Aorta (tissue), 5 donors: ENCODE measurements at regions not wholly inside any gene's neighbourhood (a gene's known extent, or its start where the extent isn't known, plus 50 kb on each side); places are given as distances from the start of the nearest gene placed in this dataset.

ENCODE experiments used
- ATAC-seq: fragments of 200-7000 bp; cut with Tn5 transposase; one replicate; pipeline ENCODE4 v1.9.1; 2022; ENCODE audit warnings: moderate library complexity; ENCODE audit not compliant: low FRiP score
- DNase-seq, 2 donors: peaks; one replicate each; pipeline ENCODE4 v3.0.0-alpha.2; 2020
- H3K27ac ChIP-seq, 2 donors: one replicate each; pipeline ENCODE4 v1.5.1; 2013; ENCODE audit warnings: low read length in 2 of 2, mild to moderate bottlenecking in 2 of 2, moderate library complexity in 2 of 2, control low read depth in 1 of 2, inconsistent platforms in 1 of 2, low read depth in 1 of 2
- H3K27me3 ChIP-seq, 2 donors: one replicate each; pipeline ENCODE4 v1.6.1; 2013; ENCODE audit warnings: control low read depth in 1 of 2, low read length in 1 of 2, mild to moderate bottlenecking in 1 of 2, moderate library complexity in 1 of 2; ENCODE audit not compliant: insufficient read depth in 2 of 2, control insufficient read depth in 1 of 2
- H3K36me3 ChIP-seq, 2 donors: one replicate each; pipeline ENCODE4 v1.6.1; 2013; ENCODE audit warnings: control low read depth in 1 of 2, low read length in 1 of 2, mild to moderate bottlenecking in 1 of 2; ENCODE audit not compliant: insufficient read depth in 2 of 2, control insufficient read depth in 1 of 2
- H3K4me1 ChIP-seq, 2 donors: one replicate each; pipeline ENCODE4 v1.6.1; 2013; ENCODE audit warnings: low read length in 2 of 2, control low read depth in 1 of 2, mild to moderate bottlenecking in 1 of 2, moderate library complexity in 1 of 2; ENCODE audit not compliant: insufficient read depth in 2 of 2, control insufficient read depth in 1 of 2
- H3K4me3 ChIP-seq, 2 donors: one replicate each; pipeline ENCODE4 v1.5.1; 2013; ENCODE audit warnings: low read length in 2 of 2, control low read depth in 1 of 2, mild to moderate bottlenecking in 1 of 2
- H3K9me3 ChIP-seq: one replicate; pipeline ENCODE4 v1.6.1; 2013; ENCODE audit warnings: mild to moderate bottlenecking, low read length; ENCODE audit not compliant: control insufficient read depth
- WGBS, 2 donors: extraction: QIAGEN DNeasy Blood & Tissue Kit; methylation state at CpG; one replicate each; pipeline ENCODE4 v1.1.7; 2013; 5-methylcytosine and 5-hydroxymethylcytosine counted together
- intact Hi-C, 2 donors: fragments of 100-400 bp; cut with DNase I; formaldehyde crosslinking; loops; one replicate each; pipeline versions ENCODE4 v1.14.2 to v1.15.0; 2022
- donor health status: healthy with polysubstance abuse.
- donor health status: Bipolar disorder and iron deficiency.
- donor health status: DM: no; HTN: no; CAD: no.
- donor health status: DM: no; HTN: no; CAD: no.
- donor health status: DM: yes; HTN: yes; CAD: no.

GRCh38 chr11:76269247-76269646, 62.9 kb upstream of the WNT11 start:
- no peaks in the 10 kb centered on the region for H3K27me3 ChIP-seq
- no peak overlapping the region for H3K27ac ChIP-seq
- no peaks in the 10 kb centered on the region for H3K4me1 ChIP-seq
- intact Hi-C loops: no loop called here
- H3K4me3 ChIP-seq: no peak overlapping the region
- peak; percentile 44 for ATAC-seq
- peak; percentile 62 to 83 for DNase-seq
- no peaks in the 10 kb centered on the region for H3K9me3 ChIP-seq
- 96 to 97% methylated on average over 6 of the region's 6 CpGs for WGBS, 2 donors
- no peaks in the 10 kb centered on the region for H3K36me3 ChIP-seq

- intact Hi-C loops: no loop called here
- DNase-seq (no peak), ATAC-seq (no peak)
- H3K4me3 ChIP-seq: no peak overlapping the region
- no peaks in the 10 kb centered on the region for H3K4me1 ChIP-seq
- no peaks in the 10 kb centered on the region for H3K36me3 ChIP-seq
- no peaks in the 10 kb centered on the region for H3K27me3 ChIP-seq
- H3K9me3 ChIP-seq: no peaks in the 10 kb centered on the region
- H3K27ac ChIP-seq: no peak overlapping the region
Measured at GRCh38 chr11:76268498-76268897, 62.2 kb upstream of the WNT11 start.

- 56 to 64% methylated on average over 6 of the region's 6 CpGs for WGBS, 2 donors
- intact Hi-C loops: no loop called here
- DNase-seq (no peak), ATAC-seq (no peak)
- no peaks in the 10 kb centered on the region for H3K36me3 ChIP-seq
- H3K4me3 ChIP-seq: no peak overlapping the region
- no peaks in the 10 kb centered on the region for H3K4me1 ChIP-seq
- no peaks in the 10 kb centered on the region for H3K9me3 ChIP-seq
- H3K27ac ChIP-seq: no peak overlapping the region
- H3K27me3 ChIP-seq: no peaks in the 10 kb centered on the region
Measured at GRCh38 chr11:76267556-76267955, 61.3 kb upstream of the WNT11 start.

- Histone ChIP-seq H3K4me3 (no peak overlapping the region), H3K27me3 (no peaks in the 10 kb centered on the region), H3K36me3 (no peaks in the 10 kb centered on the region), H3K9me3 (no peaks in the 10 kb centered on the region), H3K27ac (no peak overlapping the region), H3K4me1 (no peaks in the 10 kb centered on the region)
- DNase-seq: no peak
- peak; percentile 17 for ATAC-seq
- intact Hi-C loops: no loop called here
- 78 to 87% methylated on average over 8 of the region's 8 CpGs for WGBS, 2 donors
Measured at GRCh38 chr11:76266286-76267100, 60.2 kb upstream of the WNT11 start.

GRCh38 chr11:76265771-76266241, 59.5 kb upstream of the WNT11 start:
- Histone ChIP-seq H3K27me3 (no peaks in the 10 kb centered on the region), H3K4me1 (no peaks in the 10 kb centered on the region), H3K9me3 (no peaks in the 10 kb centered on the region), H3K4me3 (no peak overlapping the region), H3K36me3 (no peaks in the 10 kb centered on the region), H3K27ac (no peak overlapping the region)
- 81 to 87% methylated on average over 4 of the region's 4 CpGs for WGBS, 2 donors
- intact Hi-C loops: no loop called here
- ATAC-seq: peak; percentile 42
- DNase-seq: no peak

DNA sequence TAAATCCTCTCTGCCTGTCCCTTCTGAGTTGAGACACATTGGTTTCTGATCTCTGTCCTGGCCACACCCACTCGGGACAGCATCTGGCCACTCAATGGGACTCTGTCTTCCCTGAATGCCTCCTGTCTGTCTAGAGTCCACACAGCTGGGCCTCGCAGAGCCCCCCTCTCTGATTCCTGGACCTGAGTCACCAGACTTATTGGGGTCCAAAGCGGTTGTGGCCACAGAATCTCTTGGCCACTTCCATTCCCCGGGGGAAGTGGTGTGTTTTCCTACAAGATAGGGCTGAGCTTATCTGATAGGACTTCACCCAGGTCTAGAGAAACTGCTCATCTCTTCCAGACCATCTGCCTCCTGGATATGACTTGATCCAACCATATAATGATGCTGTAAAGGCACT, 57.4 kb upstream of the WNT11 start:
- Histone ChIP-seq H3K36me3 (no peaks in the 10 kb centered on the region), H3K9me3 (no peaks in the 10 kb centered on the region), H3K27me3 (no peaks in the 10 kb centered on the region), H3K4me3 (no peak overlapping the region), H3K27ac (no peak overlapping the region), H3K4me1 (no peaks in the 10 kb centered on the region)
- intact Hi-C loops: no loop called here
- no peak for DNase-seq
- WGBS, 2 donors: 74 to 80% methylated on average over 4 of the region's 4 CpGs
- no peak for ATAC-seq

GRCh38 chr11:76263166-76263565, 56.9 kb upstream of the WNT11 start:
- Histone ChIP-seq H3K9me3 (no peaks in the 10 kb centered on the region), H3K4me3 (no peak overlapping the region), H3K36me3 (no peaks in the 10 kb centered on the region), H3K27ac (no peak overlapping the region), H3K4me1 (no peaks in the 10 kb centered on the region), H3K27me3 (no peaks in the 10 kb centered on the region)
- ATAC-seq (no peak), DNase-seq (no peak)
- 97% methylated on average over 2 of the region's 2 CpGs for WGBS, 2 donors
- intact Hi-C loops: no loop called here

GRCh38 chr11:76260296-76260925, 54.1 kb upstream of the WNT11 start:
- intact Hi-C loops: no loop called here
- 92 to 94% methylated on average over 10 of the region's 10 CpGs for WGBS, 2 donors
- ATAC-seq: no peak
- no peaks in the 10 kb centered on the region for H3K27me3 ChIP-seq
- H3K4me3 ChIP-seq: no peak overlapping the region
- H3K9me3 ChIP-seq: no peaks in the 10 kb centered on the region
- no peaks in the 10 kb centered on the region for H3K36me3 ChIP-seq
- no peak overlapping the region for H3K27ac ChIP-seq
- no peak for DNase-seq
- H3K4me1 ChIP-seq: no peaks in the 10 kb centered on the region

GRCh38 chr11:76259299-76259908, 53.1 kb upstream of the WNT11 start:
- ATAC-seq: no peak
- Histone ChIP-seq H3K36me3 (no peaks in the 10 kb centered on the region), H3K4me1 (no peaks in the 10 kb centered on the region), H3K27ac (no peak overlapping the region), H3K9me3 (no peaks in the 10 kb centered on the region), H3K27me3 (no peaks in the 10 kb centered on the region), H3K4me3 (no peak overlapping the region)
- DNase-seq: no peak
- intact Hi-C loops: no loop called here
